ENCODE measurements at regions not wholly inside any gene's neighbourhood (a gene's known extent, or its start where the extent isn't known, plus 50 kb on each side); places are given as distances from the start of the nearest gene placed in this dataset.

DNA sequence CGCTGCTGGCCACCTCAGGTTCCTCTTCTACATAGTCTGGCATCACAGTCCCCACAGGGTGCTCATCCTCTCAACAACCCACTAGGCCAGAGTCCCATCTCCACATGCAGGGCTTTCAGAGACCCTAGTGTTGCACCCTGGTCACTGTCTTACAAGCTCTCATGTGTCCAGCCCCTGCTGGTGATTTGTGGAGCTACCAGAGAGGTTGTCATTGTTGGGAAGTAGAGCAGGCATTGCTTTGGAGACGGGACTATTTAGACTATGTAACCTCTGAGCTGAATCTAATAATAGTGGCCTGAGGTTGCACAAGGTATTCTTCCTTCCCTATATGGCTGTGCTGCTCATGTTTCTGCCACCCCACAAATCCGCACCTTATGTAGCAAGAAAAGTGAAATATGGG lies 135.3 kb upstream of the VWC2 start:
- TF ChIP-seq, protein P1, sequence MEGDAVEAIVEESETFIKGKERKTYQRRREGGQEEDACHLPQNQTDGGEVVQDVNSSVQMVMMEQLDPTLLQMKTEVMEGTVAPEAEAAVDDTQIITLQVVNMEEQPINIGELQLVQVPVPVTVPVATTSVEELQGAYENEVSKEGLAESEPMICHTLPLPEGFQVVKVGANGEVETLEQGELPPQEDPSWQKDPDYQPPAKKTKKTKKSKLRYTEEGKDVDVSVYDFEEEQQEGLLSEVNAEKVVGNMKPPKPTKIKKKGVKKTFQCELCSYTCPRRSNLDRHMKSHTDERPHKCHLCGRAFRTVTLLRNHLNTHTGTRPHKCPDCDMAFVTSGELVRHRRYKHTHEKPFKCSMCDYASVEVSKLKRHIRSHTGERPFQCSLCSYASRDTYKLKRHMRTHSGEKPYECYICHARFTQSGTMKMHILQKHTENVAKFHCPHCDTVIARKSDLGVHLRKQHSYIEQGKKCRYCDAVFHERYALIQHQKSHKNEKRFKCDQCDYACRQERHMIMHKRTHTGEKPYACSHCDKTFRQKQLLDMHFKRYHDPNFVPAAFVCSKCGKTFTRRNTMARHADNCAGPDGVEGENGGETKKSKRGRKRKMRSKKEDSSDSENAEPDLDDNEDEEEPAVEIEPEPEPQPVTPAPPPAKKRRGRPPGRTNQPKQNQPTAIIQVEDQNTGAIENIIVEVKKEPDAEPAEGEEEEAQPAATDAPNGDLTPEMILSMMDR (IDR thresholded peaks at IDR 0.05) = no peak
- no peak for TF ChIP-seq POLR2AphosphoS5 (IDR thresholded peaks at IDR 0.05; ENCODE audit: insufficient read depth in 1 of 2, low read depth in 1 of 2)
